Esophagus muscularis mucosa (tissue), 4 donors: ENCODE measurements at regions not wholly inside any gene's neighbourhood (a gene's known extent, or its start where the extent isn't known, plus 50 kb on each side); places are given as distances from the start of the nearest gene placed in this dataset.

Experiments used
- DNase-seq: peaks from one replicate; pipeline ENCODE4 v3.0.0-alpha.2; 2017; ENCODE audit errors: extremely low spot score
- H3K27ac ChIP-seq, 4 donors: fragments of 200-600 bp; sonication (generic); replicated peaks in 1 of 4; 1 replicate in 3 of 4; 2 replicates in 1 of 4; pipeline ENCODE4 v1.5.1; 2016 to 2019; ENCODE audit warnings: mild to moderate bottlenecking in 1 of 4
- H3K27me3 ChIP-seq, 4 donors: fragments of 200-600 bp; sonication (generic); one replicate each; pipeline versions ENCODE4 v1.5.1 to v1.6.0; 2016 to 2019
- H3K36me3 ChIP-seq, 4 donors: fragments of 200-600 bp; sonication (generic); one replicate each; pipeline ENCODE4 v1.5.1; 2016 to 2019
- H3K4me1 ChIP-seq, 4 donors: fragments of 200-600 bp; sonication (generic); one replicate each; pipeline ENCODE4 v1.5.1; 2016 to 2019
- H3K4me3 ChIP-seq, 4 donors: fragments of 200-600 bp; sonication (generic); 1 replicate in 2 of 4; 2 replicates in 2 of 4; pipeline ENCODE4 v1.5.1; 2016 to 2019; ENCODE audit warnings: mild to moderate bottlenecking in 4 of 4, moderate library complexity in 1 of 4
- H3K9me3 ChIP-seq, 4 donors: fragments of 200-600 bp; sonication (generic); 1 replicate in 3 of 4; 2 replicates in 1 of 4; pipeline ENCODE4 v1.5.1; 2016 to 2019
- CTCF ChIP-seq, 3 experiments: fragments of 200-600 bp in 2 of 3; fragments of 450-650 bp in 1 of 3; sonication (generic) in 2 of 3; IDR thresholded peaks; one replicate each; pipeline ENCODE4 v1.5.1; 2017 to 2019; ENCODE audit warnings: antibody characterized with exemption in 3 of 3, mild to moderate bottlenecking in 2 of 3, moderate library complexity in 1 of 3
- EP300 ChIP-seq: sonication (generic); formaldehyde crosslinking; IDR thresholded peaks from one replicate; pipeline ENCODE4 v1.6.1; 2017; ENCODE audit warnings: antibody characterized with exemption
- POLR2A ChIP-seq: fragments of 450-650 bp; IDR thresholded peaks from one replicate; pipeline ENCODE4 v1.6.1; 2017; ENCODE audit warnings: antibody characterized with exemption, moderate library complexity, mild to moderate bottlenecking, low read depth
- POLR2AphosphoS5 ChIP-seq, 2 donors: sonication (generic); formaldehyde crosslinking; IDR thresholded peaks; one replicate each; pipeline ENCODE4 v1.6.1; 2017; ENCODE audit warnings: antibody characterized with exemption in 2 of 2
- whole genome bisulfite sequencing: methylation state at CpG from one replicate; pipeline ENCODE4 v1.1.5; 2018; 5-methylcytosine and 5-hydroxymethylcytosine counted together
- intact Hi-C: fragments of 100-400 bp; cut with DNase I; formaldehyde crosslinking; loops from one replicate; pipeline ENCODE4 v1.15.1; 2023

GRCh38 chr1:200354243-200354642, 55.6 kb downstream of the ZNF281 start:
- no peak for DNase-seq
- TF ChIP-seq EP300 (no peak), POLR2AphosphoS5 (IDR thresholded peaks at IDR 0.05) (no peak), POLR2A (no peak), CTCF (IDR thresholded peaks at IDR 0.05) (no peak)
- Histone ChIP-seq H3K36me3 (no peaks in the 10 kb centered on the region), H3K27ac (no peak overlapping the region), H3K27me3 (no peaks in the 10 kb centered on the region), H3K4me1 (peaks cover 0 to 9% (median 6%) of the 10 kb centered on the region in 4 donors), H3K9me3 (no peaks in the 10 kb centered on the region), H3K4me3 (no peak overlapping the region)
- intact Hi-C loops = no loop called here
- WGBS = 92% methylated on average over 2 of the region's 2 CpGs

GRCh38 chr1:200353232-200353631, 56.6 kb downstream of the ZNF281 start:
- Histone ChIP-seq H3K4me3 (no peak overlapping the region), H3K36me3 (no peaks in the 10 kb centered on the region), H3K27ac (no peak overlapping the region), H3K4me1 (peaks cover 0 to 9% (median 6%) of the 10 kb centered on the region in 4 donors), H3K27me3 (no peaks in the 10 kb centered on the region), H3K9me3 (no peaks in the 10 kb centered on the region)
- WGBS = 86% methylated on average over 1 of the region's 1 CpG
- intact Hi-C loops = no loop called here
- TF ChIP-seq POLR2A = no peak
- no peak for TF ChIP-seq EP300
- no peak for TF ChIP-seq POLR2AphosphoS5 (IDR thresholded peaks at IDR 0.05)
- TF ChIP-seq CTCF (IDR thresholded peaks at IDR 0.05) = no peak
- DNase-seq = no peak

DNA sequence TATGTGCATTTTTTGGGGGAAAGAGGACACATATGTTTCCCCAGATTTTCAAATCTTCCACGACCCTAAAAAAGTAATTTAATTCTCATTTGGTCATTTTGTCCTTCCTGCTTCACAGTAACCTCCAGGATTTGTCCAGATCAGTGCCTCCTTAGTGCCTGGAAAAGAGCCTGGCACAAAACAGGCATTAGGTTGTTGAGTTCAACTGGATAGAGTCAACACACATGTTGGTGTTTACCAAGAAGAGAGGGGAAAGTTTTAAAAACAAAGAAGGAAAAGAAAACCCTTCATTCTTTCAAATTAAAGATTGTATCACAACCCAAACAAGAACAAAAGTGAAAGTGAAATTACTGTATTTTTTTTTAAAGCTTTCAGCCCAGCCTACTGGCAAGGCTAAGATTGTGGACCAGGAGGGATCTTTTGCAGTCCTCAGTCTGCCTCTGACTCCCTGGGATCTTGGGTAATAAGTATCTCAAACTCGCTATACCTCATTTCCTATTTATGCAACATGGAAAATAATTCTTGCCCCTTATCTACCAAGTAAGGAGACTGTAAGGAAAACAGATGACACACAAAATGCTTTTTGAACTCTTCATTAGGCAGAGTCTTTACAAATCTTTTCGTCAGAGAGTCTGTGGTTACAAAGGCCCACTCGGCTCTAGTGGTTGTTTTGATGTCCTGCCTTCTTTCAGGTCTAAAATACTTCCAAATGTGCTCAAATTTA, 57.8 kb downstream of the ZNF281 start:
- H3K27ac ChIP-seq = no peak overlapping the region
- DNase-seq = no peak
- H3K4me3 ChIP-seq = no peak overlapping the region

DNA sequence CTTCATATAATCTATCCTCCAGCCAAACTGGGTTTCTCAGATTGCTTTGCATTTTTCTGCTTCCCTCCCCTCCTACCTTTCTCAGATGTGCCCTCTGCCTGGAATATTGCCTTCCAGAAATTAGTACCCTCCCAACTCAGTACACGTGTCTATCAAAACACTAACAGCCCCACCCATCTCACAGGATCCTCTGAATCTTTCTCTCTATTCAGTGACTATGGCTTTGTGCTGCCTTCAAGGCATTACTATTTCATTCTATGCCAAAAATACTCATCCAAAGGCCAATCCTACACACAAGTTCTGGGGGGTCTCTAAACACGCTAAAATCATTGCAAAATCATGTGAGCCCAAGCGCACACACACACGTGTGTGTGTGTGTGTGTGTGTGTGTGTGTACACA, 58.4 kb downstream of the ZNF281 start:
- intact Hi-C loops = no loop called here
- no peaks in the 10 kb centered on the region for H3K27me3 ChIP-seq
- H3K36me3 ChIP-seq = no peaks in the 10 kb centered on the region
- peaks cover 0 to 9% (median 6%) of the 10 kb centered on the region in 4 donors for H3K4me1 ChIP-seq
- no peak overlapping the region for H3K4me3 ChIP-seq
- H3K9me3 ChIP-seq = no peaks in the 10 kb centered on the region
- TF ChIP-seq POLR2AphosphoS5 (IDR thresholded peaks at IDR 0.05) (no peak), EP300 (no peak), POLR2A (no peak), CTCF (IDR thresholded peaks at IDR 0.05) (no peak)
- H3K27ac ChIP-seq = no peak overlapping the region
- no peak for DNase-seq
- WGBS = 73% methylated on average over 3 of the region's 4 CpGs

More for the DNA sequence above, 57.8 kb downstream of the ZNF281 start:
- Histone ChIP-seq H3K36me3 (no peaks in the 10 kb centered on the region), H3K4me1 (peaks cover 0 to 9% (median 6%) of the 10 kb centered on the region in 4 donors), H3K9me3 (no peaks in the 10 kb centered on the region), H3K27me3 (no peaks in the 10 kb centered on the region)
- no peak for TF ChIP-seq CTCF (IDR thresholded peaks at IDR 0.05)
- TF ChIP-seq EP300 = no peak
- no peak for TF ChIP-seq POLR2A
- intact Hi-C loops = no loop called here
- 44% methylated on average over 4 of the region's 4 CpGs for WGBS

GRCh38 chr1:200346700-200347099, 63.1 kb downstream of the ZNF281 start:
- no peak overlapping the region for H3K27ac ChIP-seq

More at GRCh38 chr1:200346700-200347099, 63.1 kb downstream of the ZNF281 start:
- intact Hi-C loops = no loop called here
- Histone ChIP-seq H3K4me1 (peaks cover 0 to under 1% (median 0%) of the 10 kb centered on the region in 4 donors), H3K36me3 (no peaks in the 10 kb centered on the region), H3K27me3 (no peaks in the 10 kb centered on the region), H3K4me3 (no peak overlapping the region), H3K9me3 (no peaks in the 10 kb centered on the region)
- 88% methylated on average over 9 of the region's 9 CpGs for WGBS
- TF ChIP-seq CTCF (IDR thresholded peaks at IDR 0.05) = no peak
- no peak for TF ChIP-seq POLR2AphosphoS5 (IDR thresholded peaks at IDR 0.05)
- no peak for TF ChIP-seq POLR2A
- no peak for TF ChIP-seq EP300
- no peak for DNase-seq
